ENCODE measurements at regions not wholly inside any gene's neighbourhood (a gene's known extent, or its start where the extent isn't known, plus 50 kb on each side); places are given as distances from the start of the nearest gene placed in this dataset.

DNA sequence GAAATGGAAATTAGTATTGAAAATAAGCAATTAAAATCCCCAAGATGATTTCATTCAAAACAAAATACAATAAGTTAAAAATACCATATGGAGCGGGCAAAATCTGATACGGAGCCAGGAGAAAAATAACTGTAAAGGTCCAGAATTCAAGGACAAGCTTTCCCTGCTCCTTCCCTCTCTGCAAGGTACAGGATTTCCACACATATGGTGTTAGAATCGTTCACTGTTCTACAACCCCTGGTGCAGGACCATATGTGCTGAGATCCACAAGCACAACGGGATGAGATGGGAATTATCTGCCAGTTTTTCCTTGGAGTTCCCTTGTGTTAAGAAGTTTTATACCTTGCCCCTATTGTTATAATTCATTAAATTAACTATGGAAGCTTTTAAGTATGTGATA, 94.7 kb upstream of the DMAC1 start:
- Histone ChIP-seq H3K79me2 (ENCODE audit: insufficient read depth, low read length) (no peaks in the 10 kb centered on the region), H3K4me3 (replicated peaks in 1 of 3; ENCODE audit: insufficient read depth in 1 of 3, low read depth in 2 of 3, low read length in 3 of 3) (no peak overlapping the region), H2AFZ (ENCODE audit: low read length) (no peak overlapping the region), H3K36me3 (replicated peaks in 1 of 2; ENCODE audit: control insufficient read depth in 1 of 2, insufficient read depth in 2 of 2, low read length in 2 of 2) (no peaks in the 10 kb centered on the region), H3K4me2 (ENCODE audit: low read depth, low read length) (no peak overlapping the region), H3K27me3 (ENCODE audit: control insufficient read depth in 1 of 2, insufficient read depth in 2 of 2, low read length in 2 of 2) (no peaks in the 10 kb centered on the region), H3K4me1 (ENCODE audit: insufficient read depth, low read length) (no peaks in the 10 kb centered on the region), H3K9me3 (ENCODE audit: low read length) (peaks cover 13% of the 10 kb centered on the region; the same call in 1 of the 2 replicates), H4K20me1 (ENCODE audit: insufficient read depth, low read length) (no peaks in the 10 kb centered on the region), H3K9ac (ENCODE audit: insufficient read depth, low read depth, low read length) (no peak overlapping the region), H3K27ac (ENCODE audit: extremely low read length, insufficient read depth, low read length) (no peak overlapping the region)
- FAIRE-seq, result no peak
- POLR2A ChIA-PET, result no interaction called here
- no TSS peak for BruUV-seq (replicated peaks)
- intact Hi-C loops (cut with micrococcal nuclease; ENCODE audit: unreplicated experiment), result no loop called here
- WGBS (ENCODE audit: low lambda C conversion rate), result 3% methylated on average over 4 of the region's 4 CpGs
- no peak for DNase-seq (ENCODE audit: low spot score)
- no peak for ATAC-seq
- CTCF ChIA-PET (ENCODE audit: low intra/inter-chr PET ratio, low total read pairs), result no interaction called here
- in situ Hi-C loops (cut with HindIII; ENCODE audit: extremely low pct_ligation_motif_present, low pct_unique_long_range_greater_than_20kb), result no loop called here
- no peak for TF ChIP-seq ZNF704 (CRISPR knock-in tag; IDR thresholded peaks at IDR 0.05; ENCODE audit: borderline replicate concordance)
- TF ChIP-seq ZSCAN31 (CRISPR knock-in tag; IDR thresholded peaks at IDR 0.05; ENCODE audit: low read depth), result no peak
- no peak for TF ChIP-seq MEF2D (CRISPR knock-in tag; IDR thresholded peaks at IDR 0.05)
- TF ChIP-seq ZNF605 (CRISPR knock-in tag; IDR thresholded peaks at IDR 0.05), result no peak
- no peak for TF ChIP-seq ZMYM2 (CRISPR knock-in tag; IDR thresholded peaks at IDR 0.05)

DNA sequence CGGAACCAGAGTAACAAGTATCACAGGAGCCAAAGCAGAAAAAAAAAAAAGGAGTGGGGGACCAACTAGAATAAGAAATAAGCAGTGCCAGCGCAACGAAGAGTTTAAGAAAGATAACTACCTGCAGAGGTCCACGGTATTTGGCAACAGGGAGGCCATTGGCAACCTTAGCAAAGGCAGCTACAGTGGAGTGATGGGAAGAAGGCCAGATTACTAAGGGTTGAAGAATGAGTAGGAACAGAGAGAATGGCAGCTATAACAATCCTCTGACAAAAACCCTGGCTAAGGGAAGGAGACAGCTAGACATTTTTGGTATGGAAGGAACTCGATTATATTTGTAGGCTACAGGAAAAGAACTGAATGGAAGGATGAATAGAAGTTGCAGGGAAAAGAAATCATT, 93.4 kb upstream of the DMAC1 start:
- no peaks in the 10 kb centered on the region for H3K27me3 ChIP-seq (ENCODE audit: control insufficient read depth in 1 of 2, insufficient read depth in 2 of 2, low read length in 2 of 2)
- H3K4me1 ChIP-seq (ENCODE audit: insufficient read depth, low read length), result no peaks in the 10 kb centered on the region
- no peak overlapping the region for H3K27ac ChIP-seq (ENCODE audit: extremely low read length, insufficient read depth, low read length)
- H3K36me3 ChIP-seq (replicated peaks in 1 of 2; ENCODE audit: control insufficient read depth in 1 of 2, insufficient read depth in 2 of 2, low read length in 2 of 2), result no peaks in the 10 kb centered on the region
- no peak overlapping the region for H2AFZ ChIP-seq (ENCODE audit: low read length)
- intact Hi-C loops (cut with micrococcal nuclease; ENCODE audit: unreplicated experiment) (no loop called here), in situ Hi-C loops (cut with HindIII; ENCODE audit: extremely low pct_ligation_motif_present, low pct_unique_long_range_greater_than_20kb) (no loop called here)
- CTCF ChIA-PET (ENCODE audit: low intra/inter-chr PET ratio, low total read pairs), result no interaction called here
- no peak for FAIRE-seq
- WGBS (ENCODE audit: low lambda C conversion rate), result 7% methylated on average over 5 of the region's 5 CpGs
- no peak overlapping the region for H3K9ac ChIP-seq (ENCODE audit: insufficient read depth, low read depth, low read length)
- BruUV-seq (replicated peaks), result no TSS peak
- POLR2A ChIA-PET, result no interaction called here
- H3K4me2 ChIP-seq (ENCODE audit: low read depth, low read length), result no peak overlapping the region
- H4K20me1 ChIP-seq (ENCODE audit: insufficient read depth, low read length), result no peaks in the 10 kb centered on the region
- no peak for DNase-seq (ENCODE audit: low spot score)
- no peak for ATAC-seq
- H3K79me2 ChIP-seq (ENCODE audit: insufficient read depth, low read length), result no peaks in the 10 kb centered on the region
- no peak overlapping the region for H3K4me3 ChIP-seq (replicated peaks in 1 of 3; ENCODE audit: insufficient read depth in 1 of 3, low read depth in 2 of 3, low read length in 3 of 3)
- peaks cover 20% of the 10 kb centered on the region; the same call in 1 of the 2 replicates for H3K9me3 ChIP-seq (ENCODE audit: low read length)
- no peak for TF ChIP-seq ZC3H13 (CRISPR knock-in tag; IDR thresholded peaks at IDR 0.05)
- no peak for TF ChIP-seq ZKSCAN1 (IDR thresholded peaks at IDR 0.05; ENCODE audit: low read length)
- TF ChIP-seq, protein P1, sequence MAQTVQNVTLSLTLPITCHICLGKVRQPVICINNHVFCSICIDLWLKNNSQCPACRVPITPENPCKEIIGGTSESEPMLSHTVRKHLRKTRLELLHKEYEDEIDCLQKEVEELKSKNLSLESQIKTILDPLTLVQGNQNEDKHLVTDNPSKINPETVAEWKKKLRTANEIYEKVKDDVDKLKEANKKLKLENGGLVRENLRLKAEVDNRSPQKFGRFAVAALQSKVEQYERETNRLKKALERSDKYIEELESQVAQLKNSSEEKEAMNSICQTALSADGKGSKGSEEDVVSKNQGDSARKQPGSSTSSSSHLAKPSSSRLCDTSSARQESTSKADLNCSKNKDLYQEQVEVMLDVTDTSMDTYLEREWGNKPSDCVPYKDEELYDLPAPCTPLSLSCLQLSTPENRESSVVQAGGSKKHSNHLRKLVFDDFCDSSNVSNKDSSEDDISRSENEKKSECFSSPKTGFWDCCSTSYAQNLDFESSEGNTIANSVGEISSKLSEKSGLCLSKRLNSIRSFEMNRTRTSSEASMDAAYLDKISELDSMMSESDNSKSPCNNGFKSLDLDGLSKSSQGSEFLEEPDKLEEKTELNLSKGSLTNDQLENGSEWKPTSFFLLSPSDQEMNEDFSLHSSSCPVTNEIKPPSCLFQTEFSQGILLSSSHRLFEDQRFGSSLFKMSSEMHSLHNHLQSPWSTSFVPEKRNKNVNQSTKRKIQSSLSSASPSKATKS (CRISPR knock-in tag; IDR thresholded peaks at IDR 0.05), result no peak
- TF ChIP-seq HNRNPUL1 (IDR thresholded peaks at IDR 0.05; ENCODE audit: low read depth, low read length), result no peak
- no peak for TF ChIP-seq ZNF180 (CRISPR knock-in tag; IDR thresholded peaks at IDR 0.05; ENCODE audit: borderline replicate concordance, low read depth)
- TF ChIP-seq, protein P2, sequence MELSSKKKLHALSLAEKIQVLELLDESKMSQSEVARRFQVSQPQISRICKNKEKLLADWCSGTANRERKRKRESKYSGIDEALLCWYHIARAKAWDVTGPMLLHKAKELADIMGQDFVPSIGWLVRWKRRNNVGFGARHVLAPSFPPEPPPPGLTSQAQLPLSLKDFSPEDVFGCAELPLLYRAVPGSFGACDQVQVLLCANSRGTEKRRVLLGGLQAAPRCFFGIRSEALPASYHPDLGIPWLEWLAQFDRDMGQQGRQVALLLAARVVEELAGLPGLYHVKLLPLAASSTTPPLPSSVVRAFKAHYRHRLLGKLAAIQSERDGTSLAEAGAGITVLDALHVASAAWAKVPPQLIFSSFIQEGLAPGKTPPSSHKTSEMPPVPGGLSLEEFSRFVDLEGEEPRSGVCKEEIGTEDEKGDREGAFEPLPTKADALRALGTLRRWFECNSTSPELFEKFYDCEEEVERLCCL (CRISPR knock-in tag; IDR thresholded peaks at IDR 0.05; ENCODE audit: borderline replicate concordance), result no peak
- TF ChIP-seq SYNCRIP (IDR thresholded peaks at IDR 0.05; ENCODE audit: insufficient read depth, low read depth, low read length), result no peak
